Kidney (tissue), 13 donors: ENCODE measurements at regions not wholly inside any gene's neighbourhood (a gene's known extent, or its start where the extent isn't known, plus 50 kb on each side); places are given as distances from the start of the nearest gene placed in this dataset.

Experiments used
- DNase-seq, 5 donors: peaks; one replicate each; pipeline ENCODE4 v3.0.0-alpha.2; 2013 to 2020
- FAIRE-seq: peaks from 2 replicates; lab custom pipeline; 2012; peaks lifted over from hg19 to GRCh38; lab: Jason Lieb, UNC
- H3K27ac ChIP-seq, 2 donors: one replicate each; pipeline ENCODE4 v1.7.0; 2013; ENCODE audit warnings: low read depth in 2 of 2, low read length in 2 of 2, inconsistent platforms in 1 of 2
- H3K27me3 ChIP-seq: one replicate; pipeline ENCODE4 v1.7.1; 2013; ENCODE audit warnings: low read length, inconsistent platforms; ENCODE audit not compliant: control insufficient read depth, insufficient read depth
- H3K36me3 ChIP-seq, 3 donors: one replicate each; pipeline versions ENCODE4 v1.7.0 to v1.7.1; 2013; ENCODE audit warnings: low read length in 3 of 3, control low read depth in 1 of 3, inconsistent platforms in 1 of 3; ENCODE audit not compliant: insufficient read depth in 3 of 3, control insufficient read depth in 2 of 3
- H3K4me1 ChIP-seq, 3 donors: one replicate each; pipeline versions ENCODE4 v1.7.0 to v1.7.1; 2013; ENCODE audit warnings: low read length in 3 of 3, inconsistent platforms in 1 of 3, low read depth in 1 of 3; ENCODE audit not compliant: control insufficient read depth in 2 of 3, insufficient read depth in 2 of 3
- H3K4me3 ChIP-seq, 3 donors: one replicate each; pipeline versions ENCODE4 v1.7.0 to v1.8.1; 2013; ENCODE audit warnings: low read length in 3 of 3, control low read depth in 1 of 3, inconsistent platforms in 1 of 3
- H3K9ac ChIP-seq, 3 donors: one replicate each; pipeline versions ENCODE4 v1.7.0 to v1.7.1; 2013; ENCODE audit warnings: low read length in 3 of 3, control low read depth in 1 of 3, inconsistent platforms in 1 of 3
- H3K9me3 ChIP-seq, 3 donors: one replicate each; pipeline versions ENCODE4 v1.7.0 to v1.7.1; 2013; ENCODE audit warnings: low read length in 3 of 3, control low read depth in 1 of 3, inconsistent platforms in 1 of 3; ENCODE audit not compliant: control insufficient read depth in 2 of 3, insufficient read depth in 1 of 3
- CTCF ChIP-seq: IDR thresholded peaks from 3 replicates; pipeline ENCODE4 v1.5.1; 2012; ENCODE audit warnings: mild to moderate bottlenecking, moderate library complexity, borderline replicate concordance; ENCODE audit not compliant: insufficient read depth; ENCODE audit errors: extremely low read depth
- intact Hi-C: fragments of 100-400 bp; cut with DNase I; formaldehyde crosslinking; loops from one replicate; pipeline ENCODE4 v1.11.1; 2022
- donor health status: control.
- donor health status: control.
- donor health status: control.
- donor health status: control.
- donor health status: control.
- donor health status: DM: yes; HTN: yes; CAD: no.
- donor health status: Normal renal cell carcinoma (clear cell type).

- intact Hi-C loops = no loop called here
- Histone ChIP-seq H3K36me3 (no peaks in the 10 kb centered on the region), H3K9me3 (no peaks in the 10 kb centered on the region), H3K4me1 (no peaks in the 10 kb centered on the region), H3K27ac (no peak overlapping the region), H3K27me3 (no peaks in the 10 kb centered on the region), H3K9ac (no peak overlapping the region), H3K4me3 (no peak overlapping the region)
- no peak for TF ChIP-seq CTCF
- no peak for DNase-seq
- no peak for FAIRE-seq
Measured at GRCh38 chr2:129062146-129062912, 743.7 kb upstream of the HS6ST1 start.

- intact Hi-C loops = no loop called here
- peaks cover 0 to 2% (median 0%) of the 10 kb centered on the region in 3 donors for H3K9me3 ChIP-seq
- H3K27ac ChIP-seq = no peak overlapping the region
- H3K4me1 ChIP-seq = no peaks in the 10 kb centered on the region
- TF ChIP-seq CTCF = no peak
- no peak overlapping the region for H3K4me3 ChIP-seq
- no peaks in the 10 kb centered on the region for H3K27me3 ChIP-seq
- FAIRE-seq (no peak), DNase-seq (no peak)
- H3K36me3 ChIP-seq = no peaks in the 10 kb centered on the region
- H3K9ac ChIP-seq = no peak overlapping the region
Measured at GRCh38 chr2:129067070-129067469, 748.4 kb upstream of the HS6ST1 start.

- Histone ChIP-seq H3K4me1 (no peaks in the 10 kb centered on the region), H3K9ac (no peak overlapping the region), H3K4me3 (no peak overlapping the region), H3K36me3 (no peaks in the 10 kb centered on the region), H3K9me3 (peaks cover 0 to 2% (median 0%) of the 10 kb centered on the region in 3 donors), H3K27me3 (no peaks in the 10 kb centered on the region), H3K27ac (no peak overlapping the region)
- DNase-seq (no peak), FAIRE-seq (no peak)
- intact Hi-C loops = no loop called here
- TF ChIP-seq CTCF = no peak
Measured at GRCh38 chr2:129067953-129068352, 749.3 kb upstream of the HS6ST1 start.
